ENCODE measurements at regions not wholly inside any gene's neighbourhood (a gene's known extent, or its start where the extent isn't known, plus 50 kb on each side); places are given as distances from the start of the nearest gene placed in this dataset.

DNA sequence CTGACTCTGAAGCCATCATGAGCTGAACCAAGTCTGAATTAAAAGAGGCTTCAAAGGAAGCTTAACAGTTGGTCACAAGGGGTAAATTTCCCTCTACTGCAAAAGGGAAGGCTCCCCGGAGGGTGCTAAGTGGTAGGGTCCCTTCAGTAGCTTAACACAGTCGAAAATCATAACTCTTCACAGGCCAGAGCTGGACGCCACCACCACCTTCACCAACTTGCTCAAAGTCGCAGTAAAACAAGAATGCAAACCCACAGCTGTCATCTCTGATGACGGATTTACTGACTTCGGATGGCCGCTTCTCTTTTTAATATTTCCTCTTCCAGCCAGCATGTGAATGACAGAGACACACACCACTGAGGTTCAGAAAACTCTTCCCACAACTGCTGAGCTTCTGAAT is 144.7 kb upstream of the FBXL4 start:
- Histone ChIP-seq H3K36me3 (no peaks in the 10 kb centered on the region), H3K4me3 (no peak overlapping the region), H3K27ac (no peak overlapping the region), H3K9me3 (no peaks in the 10 kb centered on the region), H3K4me1 (no peaks in the 10 kb centered on the region), H3K27me3 (no peaks in the 10 kb centered on the region)
- TF ChIP-seq, protein P1, sequence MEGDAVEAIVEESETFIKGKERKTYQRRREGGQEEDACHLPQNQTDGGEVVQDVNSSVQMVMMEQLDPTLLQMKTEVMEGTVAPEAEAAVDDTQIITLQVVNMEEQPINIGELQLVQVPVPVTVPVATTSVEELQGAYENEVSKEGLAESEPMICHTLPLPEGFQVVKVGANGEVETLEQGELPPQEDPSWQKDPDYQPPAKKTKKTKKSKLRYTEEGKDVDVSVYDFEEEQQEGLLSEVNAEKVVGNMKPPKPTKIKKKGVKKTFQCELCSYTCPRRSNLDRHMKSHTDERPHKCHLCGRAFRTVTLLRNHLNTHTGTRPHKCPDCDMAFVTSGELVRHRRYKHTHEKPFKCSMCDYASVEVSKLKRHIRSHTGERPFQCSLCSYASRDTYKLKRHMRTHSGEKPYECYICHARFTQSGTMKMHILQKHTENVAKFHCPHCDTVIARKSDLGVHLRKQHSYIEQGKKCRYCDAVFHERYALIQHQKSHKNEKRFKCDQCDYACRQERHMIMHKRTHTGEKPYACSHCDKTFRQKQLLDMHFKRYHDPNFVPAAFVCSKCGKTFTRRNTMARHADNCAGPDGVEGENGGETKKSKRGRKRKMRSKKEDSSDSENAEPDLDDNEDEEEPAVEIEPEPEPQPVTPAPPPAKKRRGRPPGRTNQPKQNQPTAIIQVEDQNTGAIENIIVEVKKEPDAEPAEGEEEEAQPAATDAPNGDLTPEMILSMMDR (IDR thresholded peaks at IDR 0.05): no peak
- intact Hi-C loops (cut with DNase I): no loop called here
- no peak for DNase-seq (ENCODE audit: low spot score in 2 of 2)

DNA sequence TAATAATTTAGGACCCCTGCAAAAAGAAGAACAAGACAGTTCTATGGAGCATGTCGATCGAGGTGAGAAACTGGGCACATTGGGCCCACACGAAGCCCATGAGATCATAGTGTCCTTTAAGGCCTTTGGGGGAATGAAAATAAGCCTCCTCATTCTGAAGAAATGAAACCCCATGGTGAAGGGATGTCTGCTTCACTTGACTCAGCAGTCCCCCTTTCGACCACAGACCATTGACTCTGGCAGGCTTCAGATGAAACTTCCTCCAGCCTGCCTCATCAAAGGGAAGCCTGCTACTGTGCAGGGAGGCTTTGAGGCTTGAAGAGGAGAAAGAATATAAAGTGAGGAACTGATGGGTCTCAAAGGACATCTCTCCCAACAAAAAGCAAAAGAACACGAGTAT is 144.2 kb upstream of the FBXL4 start:
- intact Hi-C loops (cut with DNase I): no loop called here
- no peaks in the 10 kb centered on the region for H3K4me1 ChIP-seq
- no peaks in the 10 kb centered on the region for H3K9me3 ChIP-seq
- no peak for DNase-seq (ENCODE audit: low spot score in 2 of 2)
- H3K27me3 ChIP-seq: no peaks in the 10 kb centered on the region
- H3K36me3 ChIP-seq: no peaks in the 10 kb centered on the region
- H3K4me3 ChIP-seq: no peak overlapping the region
- TF ChIP-seq, protein P1 (IDR thresholded peaks at IDR 0.05): no peak
- no peak overlapping the region for H3K27ac ChIP-seq

DNA sequence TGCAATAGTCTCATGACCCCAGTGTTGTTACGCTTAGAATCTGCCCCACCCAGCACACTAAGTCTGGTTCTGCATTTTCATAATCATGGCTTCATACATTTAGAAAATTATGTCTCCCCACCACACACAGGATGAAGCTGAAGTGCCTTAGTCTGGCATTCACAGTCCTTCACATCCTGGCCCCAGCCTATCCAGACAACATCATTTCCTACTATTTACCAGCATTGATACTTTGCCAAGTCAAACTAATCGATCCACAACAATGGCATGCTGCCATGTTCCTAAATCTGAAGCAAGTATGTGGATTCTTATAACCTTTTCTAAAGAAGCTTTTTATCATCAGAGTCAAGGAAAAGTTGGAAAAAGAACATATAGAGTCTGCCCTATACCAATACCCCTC is 132.4 kb upstream of the FBXL4 start:
- DNase-seq (ENCODE audit: low spot score in 2 of 2): no peak
- TF ChIP-seq, protein P1 (IDR thresholded peaks at IDR 0.05): no peak
- H3K36me3 ChIP-seq: no peaks in the 10 kb centered on the region
- no peaks in the 10 kb centered on the region for H3K9me3 ChIP-seq
- no peaks in the 10 kb centered on the region for H3K27me3 ChIP-seq
- intact Hi-C loops (cut with DNase I): no loop called here
- H3K4me1 ChIP-seq: no peaks in the 10 kb centered on the region
- H3K4me3 ChIP-seq: no peak overlapping the region
- no peak overlapping the region for H3K27ac ChIP-seq

DNA sequence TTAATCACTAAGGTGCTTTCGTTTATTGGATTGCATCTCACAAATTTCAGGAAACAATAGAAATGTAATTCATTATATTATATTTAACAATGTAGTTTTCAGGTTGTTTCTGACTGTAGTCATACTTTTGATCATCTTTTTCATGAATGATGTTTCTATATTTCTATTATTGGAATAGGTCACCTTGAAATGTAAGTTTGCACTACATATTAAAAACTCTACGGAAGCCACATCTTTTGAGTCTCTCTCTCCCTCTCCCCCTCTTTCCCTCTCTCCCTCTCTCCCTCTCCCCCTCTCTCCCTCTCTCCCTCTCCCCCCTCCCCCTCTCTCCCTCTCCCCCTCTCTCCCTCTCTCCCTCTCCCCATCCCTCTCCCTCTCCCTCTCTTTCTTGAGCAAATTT is 131.3 kb upstream of the FBXL4 start:
- Histone ChIP-seq H3K4me1 (no peaks in the 10 kb centered on the region), H3K27me3 (no peaks in the 10 kb centered on the region), H3K27ac (no peak overlapping the region), H3K4me3 (no peak overlapping the region), H3K36me3 (no peaks in the 10 kb centered on the region), H3K9me3 (no peaks in the 10 kb centered on the region)
- intact Hi-C loops (cut with DNase I): no loop called here
- TF ChIP-seq, protein P1 (IDR thresholded peaks at IDR 0.05): no peak
- DNase-seq (ENCODE audit: low spot score in 2 of 2): no peak

DNA sequence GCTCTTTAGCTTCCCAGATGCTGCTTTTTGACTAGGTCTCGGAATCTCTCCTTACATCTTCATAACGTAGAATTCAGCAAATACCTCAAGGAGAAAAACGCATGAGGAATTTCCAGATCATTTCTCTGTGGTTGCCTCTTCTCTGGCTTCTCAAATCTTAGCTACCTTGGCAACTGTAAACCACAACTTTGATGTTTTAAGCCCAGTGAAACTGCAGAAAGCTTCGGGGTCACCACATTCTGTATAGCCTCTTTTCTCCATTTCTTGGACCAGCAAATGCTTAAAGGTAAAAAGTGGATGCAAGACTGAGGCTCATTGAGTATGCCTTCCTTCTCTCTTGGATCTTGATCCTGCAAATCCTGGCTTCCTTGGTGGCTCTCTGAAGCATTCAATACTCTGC is 125.5 kb upstream of the FBXL4 start:
- no peaks in the 10 kb centered on the region for H3K4me1 ChIP-seq
- no peak for DNase-seq (ENCODE audit: low spot score in 2 of 2)
- H3K27me3 ChIP-seq: no peaks in the 10 kb centered on the region
- no peak overlapping the region for H3K27ac ChIP-seq
- no peak overlapping the region for H3K4me3 ChIP-seq
- no peaks in the 10 kb centered on the region for H3K9me3 ChIP-seq
- TF ChIP-seq, protein P1 (IDR thresholded peaks at IDR 0.05): no peak
- H3K36me3 ChIP-seq: no peaks in the 10 kb centered on the region
- intact Hi-C loops (cut with DNase I): no loop called here

DNA sequence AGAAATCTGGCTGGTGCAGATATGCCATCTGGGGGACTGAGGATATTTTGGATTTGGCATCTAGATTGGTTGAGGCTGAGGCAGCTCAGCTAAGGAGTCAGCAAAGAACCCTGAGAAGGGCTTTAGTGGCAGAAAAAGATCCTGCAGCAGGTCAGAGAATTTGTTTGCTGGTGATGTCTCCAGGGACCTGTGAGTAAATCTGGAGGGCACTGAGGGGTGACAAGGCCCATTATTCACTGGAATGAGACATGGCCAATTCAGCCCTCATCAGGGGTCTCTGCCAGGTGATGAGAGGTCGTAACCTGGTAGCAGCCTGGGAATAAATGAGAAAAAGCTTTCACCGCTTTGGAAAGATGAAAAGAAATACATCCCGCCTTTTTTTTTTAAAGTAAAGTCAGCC is 118.3 kb upstream of the FBXL4 start:
- TF ChIP-seq, protein P1 (IDR thresholded peaks at IDR 0.05): no peak
- Histone ChIP-seq H3K36me3 (no peaks in the 10 kb centered on the region), H3K9me3 (no peaks in the 10 kb centered on the region), H3K4me1 (no peaks in the 10 kb centered on the region), H3K27me3 (no peaks in the 10 kb centered on the region), H3K27ac (no peak overlapping the region), H3K4me3 (no peak overlapping the region)
- DNase-seq (ENCODE audit: low spot score in 2 of 2): no peak
- intact Hi-C loops (cut with DNase I): no loop called here

Data from ascending aorta (tissue), 2 donors.